Body of pancreas (tissue), 4 donors: ENCODE measurements at regions not wholly inside any gene's neighbourhood (a gene's known extent, or its start where the extent isn't known, plus 50 kb on each side); places are given as distances from the start of the nearest gene placed in this dataset.
"Not testable (repeated sequence)": the region's sequence is repeated elsewhere in the genome, so short reads cannot be mapped to it uniquely, and the experiment has no call there.

Experiments used
- ATAC-seq: fragments of 150-250 bp; one replicate; pipeline ENCODE4 v1.9.1; 2016
- DNase-seq, 4 donors: peaks; one replicate each; pipeline ENCODE4 v3.0.0-alpha.2; 2019
- H3K27ac ChIP-seq, 4 donors: fragments of 200-600 bp; sonication (generic); 1 replicate in 3 of 4; 2 replicates in 1 of 4; pipeline versions ENCODE4 v1.5.1 to v1.6.1; 2016 to 2019; ENCODE audit warnings: mild to moderate bottlenecking in 1 of 4, mixed read lengths in 1 of 4, moderate library complexity in 1 of 4
- H3K27me3 ChIP-seq, 2 donors: fragments of 200-600 bp; sonication (generic); one replicate each; pipeline ENCODE4 v1.6.0; 2016; ENCODE audit warnings: mild to moderate bottlenecking in 1 of 2
- H3K36me3 ChIP-seq, 2 donors: fragments of 200-600 bp; sonication (generic); replicated peaks in 1 of 2; 2 replicates each; pipeline ENCODE4 v1.5.1; 2016; ENCODE audit warnings: low read depth in 2 of 2; ENCODE audit not compliant: insufficient read depth in 1 of 2
- H3K4me1 ChIP-seq: fragments of 200-600 bp; sonication (generic); one replicate; pipeline ENCODE4 v1.6.0; 2016
- H3K4me3 ChIP-seq, 2 donors: fragments of 200-600 bp; sonication (generic); 1 replicate in 1 of 2; 2 replicates in 1 of 2; pipeline ENCODE4 v1.5.1; 2016 to 2019
- H3K9me3 ChIP-seq, 3 donors: fragments of 200-600 bp; sonication (generic); 1 replicate in 2 of 3; 2 replicates in 1 of 3; pipeline ENCODE4 v1.5.1; 2016
- CTCF ChIP-seq, 7 experiments: fragments of 450-650 bp in 4 of 7; fragments of 200-600 bp in 3 of 7; sonication (generic) in 3 of 7; IDR thresholded peaks; one replicate each; pipeline ENCODE4 v1.5.1; 2016 to 2019; ENCODE audit warnings: antibody characterized with exemption in 7 of 7
- POLR2A ChIP-seq, 3 donors: fragments of 450-650 bp; IDR thresholded peaks; one replicate each; pipeline ENCODE4 v1.6.1; 2016; ENCODE audit warnings: antibody characterized with exemption in 3 of 3, mild to moderate bottlenecking in 2 of 3
- WGBS, 2 donors: methylation state at CpG; one replicate each; pipeline ENCODE4 v1.1.5; 2017; 5-methylcytosine and 5-hydroxymethylcytosine counted together
- intact Hi-C: fragments of 100-400 bp; cut with DNase I; formaldehyde crosslinking; loops from one replicate; pipeline ENCODE4 v1.15.1; 2023

GRCh38 chr3:168951884-168952283 is 711.6 kb downstream of the MECOM start:
- ATAC-seq (no peak), DNase-seq (no peak)
- intact Hi-C loops, result no loop called here
- Histone ChIP-seq H3K9me3 (no peaks in the 10 kb centered on the region), H3K4me1 (no peaks in the 10 kb centered on the region), H3K27ac (no peak overlapping the region), H3K4me3 (no peak overlapping the region), H3K36me3 (no peaks in the 10 kb centered on the region), H3K27me3 (no peaks in the 10 kb centered on the region)
- 67 to 75% methylated on average over 3 of the region's 3 CpGs for WGBS, 2 donors
- TF ChIP-seq POLR2A (IDR thresholded peaks at IDR 0.05) (no peak), CTCF (IDR thresholded peaks at IDR 0.05) (no peak)

GRCh38 chr3:168951368-168951767 is 712.1 kb downstream of the MECOM start:
- Histone ChIP-seq H3K36me3 (no peaks in the 10 kb centered on the region), H3K9me3 (no peaks in the 10 kb centered on the region), H3K4me3 (no peak overlapping the region), H3K4me1 (no peaks in the 10 kb centered on the region), H3K27me3 (no peaks in the 10 kb centered on the region), H3K27ac (no peak overlapping the region)
- intact Hi-C loops, result no loop called here
- WGBS, 2 donors, result 64 to 70% methylated on average over 4 of the region's 4 CpGs
- ATAC-seq (no peak), DNase-seq (no peak)
- TF ChIP-seq POLR2A (IDR thresholded peaks at IDR 0.05) (no peak), CTCF (IDR thresholded peaks at IDR 0.05) (no peak)

GRCh38 chr3:168950622-168951021 is 712.9 kb downstream of the MECOM start:
- DNase-seq, result no peak
- ATAC-seq, result no peak
- TF ChIP-seq CTCF (IDR thresholded peaks at IDR 0.05) (no peak), POLR2A (IDR thresholded peaks at IDR 0.05) (no peak)
- 38 to 60% methylated on average over 1 of the region's 1 CpG for WGBS, 2 donors
- intact Hi-C loops, result no loop called here
- no peaks in the 10 kb centered on the region for H3K27me3 ChIP-seq
- no peak overlapping the region for H3K27ac ChIP-seq
- H3K4me1 ChIP-seq, result no peaks in the 10 kb centered on the region
- no peaks in the 10 kb centered on the region for H3K9me3 ChIP-seq
- no peak overlapping the region for H3K4me3 ChIP-seq
- no peaks in the 10 kb centered on the region for H3K36me3 ChIP-seq

DNA sequence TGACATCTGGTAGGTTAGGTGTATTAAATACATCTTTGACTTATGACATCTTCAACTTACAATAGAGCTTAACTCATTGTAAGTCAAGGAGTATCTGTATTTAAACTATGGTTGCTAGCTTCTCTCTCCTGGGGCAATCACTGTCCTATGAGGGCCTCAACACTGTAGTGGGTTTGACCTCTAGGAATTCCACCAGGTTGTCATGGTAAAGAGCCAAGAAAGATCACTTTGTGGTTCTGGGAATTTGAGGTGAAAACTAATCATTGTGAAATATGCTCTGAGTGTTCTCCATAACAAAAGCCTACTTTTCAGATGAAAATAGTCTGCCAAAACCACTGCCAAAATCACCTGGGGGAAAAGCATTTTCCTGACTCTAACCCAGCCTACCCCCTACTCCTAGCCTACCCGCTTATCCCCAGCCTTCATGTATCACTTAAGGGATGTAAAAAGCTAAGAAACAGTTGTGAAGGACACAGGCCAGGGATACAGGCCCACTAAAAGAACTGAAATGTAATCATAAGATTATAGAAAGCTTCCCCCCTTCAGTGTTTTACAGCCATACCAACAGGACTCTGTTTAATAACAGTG is 723.8 kb downstream of the MECOM start:
- intact Hi-C loops, result no loop called here
- H3K4me3 ChIP-seq, result no peak overlapping the region
- no peaks in the 10 kb centered on the region for H3K9me3 ChIP-seq
- no peak for DNase-seq
- TF ChIP-seq POLR2A (IDR thresholded peaks at IDR 0.05) (no peak), CTCF (IDR thresholded peaks at IDR 0.05) (no peak)
- ATAC-seq, result no peak
- 86 to 88% methylated on average over 1 of the region's 1 CpG for WGBS, 2 donors
- H3K27me3 ChIP-seq, result no peaks in the 10 kb centered on the region
- H3K4me1 ChIP-seq, result no peaks in the 10 kb centered on the region
- H3K36me3 ChIP-seq, result no peaks in the 10 kb centered on the region
- H3K27ac ChIP-seq, result no peak overlapping the region

- Histone ChIP-seq H3K27ac (no peak overlapping the region), H3K9me3 (peaks cover 0 to 4% (median 0%) of the 10 kb centered on the region in 3 donors), H3K36me3 (no peaks in the 10 kb centered on the region), H3K4me3 (no peak overlapping the region), H3K27me3 (no peaks in the 10 kb centered on the region), H3K4me1 (no peaks in the 10 kb centered on the region)
- intact Hi-C loops, result no loop called here
- 66 to 83% methylated on average over 5 of the region's 5 CpGs for WGBS, 2 donors
- DNase-seq (no peak), ATAC-seq (no peak)
- no peak for TF ChIP-seq POLR2A (IDR thresholded peaks at IDR 0.05)
These were observed 729.9 kb downstream of the MECOM start for GRCh38 chr3:168933614-168934013.

DNA sequence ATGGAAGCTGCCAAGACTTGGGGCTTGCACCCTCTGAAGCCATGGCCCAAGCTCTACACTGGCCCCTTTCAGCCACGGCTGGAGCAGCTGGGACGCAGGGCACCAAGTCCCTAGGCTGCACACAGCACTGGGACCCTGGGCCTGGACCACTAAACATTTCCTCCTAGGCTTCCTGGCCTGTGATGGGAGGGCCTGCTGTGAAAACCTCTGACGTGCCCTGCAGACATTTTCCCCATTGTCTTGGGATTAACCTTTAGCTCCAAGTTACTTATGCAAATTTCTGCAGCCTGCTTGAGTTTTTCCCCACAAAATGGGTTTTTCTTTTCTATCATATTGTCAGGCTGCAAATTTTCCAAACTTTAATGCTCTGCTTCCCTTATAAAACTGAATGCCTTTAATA is 733.5 kb downstream of the MECOM start:
- H3K36me3 ChIP-seq, DNase-seq, H3K9me3 ChIP-seq, H3K27me3 ChIP-seq, ATAC-seq, H3K4me3 ChIP-seq, H3K4me1 ChIP-seq, intact Hi-C loops, H3K27ac ChIP-seq: not testable (repeated sequence)
- WGBS, 2 donors, result 51 to 60% methylated on average over 1 to 3 of the region's 3 CpGs
